Endothelial cell of umbilical vein (primary cell): ENCODE measurements at regions not wholly inside any gene's neighbourhood (a gene's known extent, or its start where the extent isn't known, plus 50 kb on each side); places are given as distances from the start of the nearest gene placed in this dataset.

Experiments
- BruUV-seq: library from RNA; stranded (reverse); fragments of 400-500 nt; replicated peaks from 2 replicates; lab custom pipeline; 2021; lab: Mats Ljungman, UMichigan
- CTCF ChIA-PET: fragments of 300-600, 350-600 bp; sonication (Branson Sonifier 250); formaldehyde crosslinking; loops from one replicate; lab custom pipeline; 2021; ENCODE audit warnings: antibody characterized with exemption, inconsistent platforms; lab: Charles Lee
- POLR2A ChIA-PET: fragments of 300-600, 350-600 bp; sonication (Branson Sonifier 250); formaldehyde crosslinking; loops from one replicate; lab custom pipeline; 2021; ENCODE audit warnings: antibody characterized with exemption, inconsistent platforms; lab: Charles Lee
- DNase-seq: peaks from one replicate; pipeline ENCODE4 v3.0.0-alpha.2; 2011; ENCODE audit warnings: low read depth, low spot score
- FAIRE-seq: peaks from 2 replicates; lab custom pipeline; 2011; peaks lifted over from hg19 to GRCh38; lab: Jason Lieb, UNC
- H2AFZ ChIP-seq: 2 replicates; pipeline ENCODE4 v1.6.0; 2012; ENCODE audit warnings: low read depth, low read length, control low read depth, inconsistent platforms
- H3K27ac ChIP-seq: 2 replicates; pipeline ENCODE4 v1.5.1; 2011; ENCODE audit warnings: low read depth, mild to moderate bottlenecking, control low read depth, low read length, moderate library complexity; ENCODE audit not compliant: insufficient read depth
- H3K27me3 ChIP-seq, 2 experiments: 2 replicates each; pipeline versions ENCODE4 v1.6.0 to v1.6.1; 2011; ENCODE audit warnings: low read length in 2 of 2, mixed read lengths in 1 of 2; ENCODE audit not compliant: control insufficient read depth in 2 of 2, insufficient read depth in 2 of 2
- H3K36me3 ChIP-seq, 2 experiments: 2 replicates in 1 of 2; 3 replicates in 1 of 2; pipeline ENCODE4 v1.5.1; 2011; ENCODE audit warnings: low read length in 2 of 2, mild to moderate bottlenecking in 1 of 2, moderate library complexity in 1 of 2; ENCODE audit not compliant: control insufficient read depth in 2 of 2, insufficient read depth in 2 of 2; ENCODE audit errors: extremely low read depth in 1 of 2
- H3K4me1 ChIP-seq: 3 replicates; pipeline ENCODE4 v1.5.1; 2011; ENCODE audit warnings: mild to moderate bottlenecking, low read length; ENCODE audit not compliant: control insufficient read depth, insufficient read depth; ENCODE audit errors: extremely low read depth
- H3K4me2 ChIP-seq: 2 replicates; pipeline ENCODE4 v1.6.1; 2011; ENCODE audit warnings: low read length, control low read depth, mixed read lengths; ENCODE audit not compliant: insufficient read depth
- H3K4me3 ChIP-seq, 3 experiments: fragments of 200-600 bp in 1 of 3; sonication (generic), shearing (Covaris generic) in 1 of 3; replicated peaks in 1 of 3; 2 replicates each; pipeline ENCODE4 v1.5.1; 2011 to 2016; ENCODE audit warnings: control low read depth in 3 of 3, low read length in 3 of 3, mild to moderate bottlenecking in 2 of 3, inconsistent platforms in 1 of 3, low read depth in 1 of 3, moderate library complexity in 1 of 3; ENCODE audit not compliant: insufficient read depth in 1 of 3
- H3K79me2 ChIP-seq: 2 replicates; pipeline ENCODE4 v1.6.0; 2012; ENCODE audit warnings: low read length, inconsistent platforms; ENCODE audit not compliant: control insufficient read depth, insufficient read depth
- H3K9ac ChIP-seq: replicated peaks from 2 replicates; pipeline ENCODE3; 2011; ENCODE audit warnings: low read length, control low read depth; ENCODE audit not compliant: insufficient read depth; ENCODE audit errors: extremely low read depth
- H3K9me1 ChIP-seq: replicated peaks from 3 replicates; pipeline ENCODE4 v1.6.0; 2011; ENCODE audit warnings: mild to moderate bottlenecking, low read length; ENCODE audit not compliant: control insufficient read depth, insufficient read depth; ENCODE audit errors: extremely low read depth
- H3K9me3 ChIP-seq: replicated peaks from 2 replicates; pipeline ENCODE4 v1.5.1; 2012; ENCODE audit warnings: low read length, inconsistent platforms; ENCODE audit not compliant: control insufficient read depth, insufficient read depth
- H4K20me1 ChIP-seq: replicated peaks from 2 replicates; pipeline ENCODE3; 2011; ENCODE audit warnings: mild to moderate bottlenecking, low read length; ENCODE audit not compliant: control insufficient read depth, insufficient read depth; ENCODE audit errors: extremely low read depth
- CTCF ChIP-seq, 2 donors: IDR thresholded peaks; 1 replicate in 1 of 2; 2 replicates in 1 of 2; pipeline ENCODE4 v1.5.1; 2011; ENCODE audit warnings: low read length in 2 of 2, mild to moderate bottlenecking in 2 of 2, moderate library complexity in 2 of 2, control low read depth in 1 of 2, inconsistent platforms in 1 of 2, low read depth in 1 of 2; ENCODE audit not compliant: insufficient read depth in 1 of 2; ENCODE audit errors: extremely low read depth in 1 of 2
- EZH2 ChIP-seq: IDR thresholded peaks from 2 replicates; pipeline ENCODE4 v1.6.1; 2012; ENCODE audit warnings: borderline replicate concordance, low read depth, mild to moderate bottlenecking, moderate library complexity, low read length, inconsistent platforms; ENCODE audit not compliant: severe bottlenecking
- FOS ChIP-seq: IDR thresholded peaks from 2 replicates; pipeline ENCODE4 v1.6.1; 2011; ENCODE audit warnings: mild to moderate bottlenecking, low read length, moderate library complexity, borderline replicate concordance; ENCODE audit not compliant: insufficient read depth
- GATA2 ChIP-seq: IDR thresholded peaks from 2 replicates; pipeline ENCODE4 v1.7.0; 2011; ENCODE audit warnings: low read depth, mild to moderate bottlenecking, moderate library complexity, mixed read lengths, low read length; ENCODE audit not compliant: insufficient read length, insufficient read depth
- MAX ChIP-seq: IDR thresholded peaks from 2 replicates; pipeline ENCODE4 v1.6.1; 2011; ENCODE audit not compliant: insufficient read depth, insufficient read length
- MYC ChIP-seq: IDR thresholded peaks from one replicate; pipeline ENCODE4 v1.6.1; 2011; ENCODE audit warnings: mild to moderate bottlenecking, low read depth, low read length
- POLR2A ChIP-seq: IDR thresholded peaks from 2 replicates; pipeline ENCODE4 v1.6.1; 2012; ENCODE audit warnings: low read depth, mild to moderate bottlenecking, control low read depth, low read length
- POLR2AphosphoS5 ChIP-seq: IDR thresholded peaks from 2 replicates; pipeline ENCODE4 v1.6.1; 2012; ENCODE audit warnings: low read depth, mild to moderate bottlenecking, control low read depth, low read length, moderate library complexity; ENCODE audit not compliant: insufficient read depth
- dilution Hi-C: fragments of 300-500 bp; cut with MboI; formaldehyde crosslinking; loops from one replicate; pipeline ENCODE4 v1.15.0; 2019; ENCODE audit warnings: low sequenced_read_pairs; ENCODE audit not compliant: extremely low pct_ligation_motif_present
- intact Hi-C: fragments of 100-400 bp; cut with micrococcal nuclease; formaldehyde crosslinking; loops from one replicate; pipeline ENCODE4 v1.10.0; 2022

GRCh38 chr3:18892756-18893155 lies 255.6 kb upstream of the KCNH8 start:
- no peak for TF ChIP-seq POLR2A
- TF ChIP-seq FOS, result no peak
- TF ChIP-seq MAX, result no peak
- no peak for TF ChIP-seq CTCF (IDR thresholded peaks at IDR 0.05; ENCODE audit: extremely low read depth in 1 of 2, insufficient read depth in 1 of 2, low read depth in 1 of 2, low read length in 2 of 2)
- no peak for TF ChIP-seq MYC
- TF ChIP-seq EZH2, result no peak
- Histone ChIP-seq H3K9ac (no peak overlapping the region), H3K9me1 (no peaks in the 10 kb centered on the region), H3K4me3 (no peak overlapping the region), H3K27me3 (no peaks in the 10 kb centered on the region), H3K27ac (no peak overlapping the region), H3K4me1 (no peaks in the 10 kb centered on the region), H3K4me2 (no peak overlapping the region), H3K36me3 (no peaks in the 10 kb centered on the region), H2AFZ (no peak overlapping the region), H3K9me3 (peaks cover 2% of the 10 kb centered on the region), H3K79me2 (no peaks in the 10 kb centered on the region), H4K20me1 (no peaks in the 10 kb centered on the region)
- intact Hi-C loops, result no loop called here
- no peak for FAIRE-seq
- no peak for DNase-seq
- no TSS peak for BruUV-seq
- POLR2A ChIA-PET, result no interaction called here
- CTCF ChIA-PET, result no interaction called here
- dilution Hi-C loops, result no loop called here

DNA sequence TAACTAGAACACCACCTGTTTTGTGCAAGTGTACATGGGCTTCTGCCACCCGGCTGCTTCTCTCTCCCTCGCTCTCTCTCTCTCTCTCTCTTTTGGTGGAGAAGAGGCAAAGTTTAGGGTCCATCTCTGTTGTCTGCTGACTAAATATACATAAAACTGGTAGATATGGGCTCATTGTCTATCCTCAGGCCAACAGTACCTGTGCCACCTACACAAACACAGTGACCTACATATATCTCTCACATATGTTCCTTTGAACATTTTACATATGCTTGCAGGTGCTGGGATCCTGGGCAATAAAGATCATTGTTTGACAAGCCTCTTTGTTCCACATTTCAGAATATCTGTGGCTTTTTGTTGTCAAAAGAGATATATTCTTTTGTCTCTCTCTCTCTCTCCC lies 256.3 kb upstream of the KCNH8 start:
- no TSS peak for BruUV-seq
- dilution Hi-C loops (no loop called here), intact Hi-C loops (no loop called here)
- Histone ChIP-seq H3K36me3 (no peaks in the 10 kb centered on the region), H3K9me3 (peaks cover 2% of the 10 kb centered on the region), H3K27me3 (no peaks in the 10 kb centered on the region), H4K20me1 (no peaks in the 10 kb centered on the region), H3K27ac (no peak overlapping the region), H3K9me1 (no peaks in the 10 kb centered on the region), H3K9ac (no peak overlapping the region), H3K4me2 (no peak overlapping the region), H3K4me3 (no peak overlapping the region), H2AFZ (no peak overlapping the region), H3K4me1 (no peaks in the 10 kb centered on the region), H3K79me2 (no peaks in the 10 kb centered on the region)
- TF ChIP-seq GATA2 (no peak), POLR2A (no peak), MYC (no peak), POLR2AphosphoS5 (no peak)
- FAIRE-seq (no peak), DNase-seq (no peak)
- POLR2A ChIA-PET, result no interaction called here
- CTCF ChIA-PET, result no interaction called here
